ENCODE measurements at regions not wholly inside any gene's neighbourhood (a gene's known extent, or its start where the extent isn't known, plus 50 kb on each side); places are given as distances from the start of the nearest gene placed in this dataset.

DNA sequence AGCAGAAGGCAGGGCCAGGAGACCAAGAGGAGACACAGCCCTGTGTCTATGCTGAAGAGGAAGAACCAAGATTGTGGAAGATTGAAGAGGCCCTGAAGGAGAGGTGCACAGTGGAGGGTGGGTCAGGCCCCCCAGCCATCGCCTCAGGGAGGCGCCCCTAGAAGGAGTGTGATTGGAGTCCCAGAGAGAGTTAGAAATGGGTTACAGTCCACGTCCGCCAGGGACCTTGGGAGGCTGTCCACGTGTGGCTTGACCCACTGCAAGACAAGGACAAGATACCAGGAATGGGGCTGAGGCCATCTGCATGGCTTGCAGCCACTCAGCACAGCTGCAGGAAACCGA, 375.1 kb downstream of the NPHP4 start:
- no peak for TF ChIP-seq EZH2 (IDR thresholded peaks at IDR 0.05; ENCODE audit: low read length, missing control alignments)
- TF ChIP-seq, protein P1, sequence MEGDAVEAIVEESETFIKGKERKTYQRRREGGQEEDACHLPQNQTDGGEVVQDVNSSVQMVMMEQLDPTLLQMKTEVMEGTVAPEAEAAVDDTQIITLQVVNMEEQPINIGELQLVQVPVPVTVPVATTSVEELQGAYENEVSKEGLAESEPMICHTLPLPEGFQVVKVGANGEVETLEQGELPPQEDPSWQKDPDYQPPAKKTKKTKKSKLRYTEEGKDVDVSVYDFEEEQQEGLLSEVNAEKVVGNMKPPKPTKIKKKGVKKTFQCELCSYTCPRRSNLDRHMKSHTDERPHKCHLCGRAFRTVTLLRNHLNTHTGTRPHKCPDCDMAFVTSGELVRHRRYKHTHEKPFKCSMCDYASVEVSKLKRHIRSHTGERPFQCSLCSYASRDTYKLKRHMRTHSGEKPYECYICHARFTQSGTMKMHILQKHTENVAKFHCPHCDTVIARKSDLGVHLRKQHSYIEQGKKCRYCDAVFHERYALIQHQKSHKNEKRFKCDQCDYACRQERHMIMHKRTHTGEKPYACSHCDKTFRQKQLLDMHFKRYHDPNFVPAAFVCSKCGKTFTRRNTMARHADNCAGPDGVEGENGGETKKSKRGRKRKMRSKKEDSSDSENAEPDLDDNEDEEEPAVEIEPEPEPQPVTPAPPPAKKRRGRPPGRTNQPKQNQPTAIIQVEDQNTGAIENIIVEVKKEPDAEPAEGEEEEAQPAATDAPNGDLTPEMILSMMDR (conservative IDR thresholded peaks at IDR 0.05 in 1 of 2, IDR thresholded peaks at IDR 0.05 in 1 of 2; ENCODE audit: low read depth in 1 of 2, low read length in 2 of 2), result no peak
- H2AFZ ChIP-seq (ENCODE audit: low read length), result no peak overlapping the region
- no peaks in the 10 kb centered on the region for H3K27me3 ChIP-seq (ENCODE audit: control insufficient read depth, insufficient read depth, low read length)
- no peaks in the 10 kb centered on the region for H3K4me1 ChIP-seq (ENCODE audit: control insufficient read depth, extremely low read depth, insufficient read depth, low read length)
- no peak overlapping the region for H3K27ac ChIP-seq (ENCODE audit: insufficient read depth, low read length)
- H3K79me2 ChIP-seq (ENCODE audit: control insufficient read depth, insufficient read depth, low read length), result no peaks in the 10 kb centered on the region
- H4K20me1 ChIP-seq (ENCODE audit: control insufficient read depth, extremely low read depth, insufficient read depth, low read length), result no peaks in the 10 kb centered on the region
- no peak overlapping the region for H3K4me2 ChIP-seq (ENCODE audit: extremely low read depth, insufficient read depth, low read length)
- H3K4me3 ChIP-seq (replicated peaks in 1 of 4; ENCODE audit: control extremely low read depth in 1 of 4, insufficient read depth in 1 of 4, low read depth in 3 of 4, low read length in 4 of 4), result no peak overlapping the region
- H3K36me3 ChIP-seq (ENCODE audit: control insufficient read depth, insufficient read depth, low read length), result no peaks in the 10 kb centered on the region
- no peak overlapping the region for H3K9ac ChIP-seq (ENCODE audit: insufficient read depth, low read length)
- no peak for DNase-seq (ENCODE audit: low read depth in 2 of 2)
- H3K9me3 ChIP-seq (ENCODE audit: control insufficient read depth, insufficient read depth, low read depth, low read length), result no peaks in the 10 kb centered on the region

DNA sequence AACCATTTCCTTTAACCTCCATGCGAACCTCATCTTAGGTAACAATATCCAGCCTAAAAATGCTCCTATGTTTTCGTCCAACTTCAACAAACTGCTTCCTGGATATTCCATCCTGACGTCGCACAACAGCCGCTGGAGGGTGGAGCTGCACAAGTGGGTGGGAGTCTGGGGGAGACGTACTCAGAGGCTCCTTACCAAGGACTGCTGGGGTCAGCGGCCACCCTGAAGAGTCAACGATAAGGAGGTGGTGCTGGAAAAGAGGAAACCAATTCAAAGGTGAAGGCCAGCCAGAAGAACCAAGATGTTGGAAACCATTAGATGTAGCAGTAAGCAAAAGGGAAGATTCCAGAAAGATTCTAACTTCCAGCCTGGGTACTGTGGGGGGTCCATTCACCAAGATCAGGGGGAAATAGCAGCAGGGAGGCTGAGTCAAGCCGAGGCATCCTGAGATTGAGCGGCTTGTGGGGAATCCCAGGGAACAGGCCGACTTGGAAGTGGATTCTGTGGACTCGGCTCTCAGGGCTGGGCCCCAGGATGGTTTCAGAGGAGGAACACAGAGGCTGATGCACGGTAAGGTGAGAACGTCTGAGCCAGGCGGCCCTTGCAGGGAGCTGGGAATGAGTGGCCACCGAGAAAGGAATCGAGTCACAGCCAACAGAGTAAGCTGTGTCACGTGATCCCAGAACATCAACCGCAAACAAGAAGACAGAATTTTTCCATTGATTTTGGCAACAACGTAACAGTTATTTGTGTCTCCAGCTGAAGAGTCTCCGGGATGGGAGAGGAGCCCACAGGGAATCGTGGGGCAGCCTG, 375.7 kb downstream of the NPHP4 start:
- Histone ChIP-seq H3K27me3 (ENCODE audit: control insufficient read depth, insufficient read depth, low read length) (no peaks in the 10 kb centered on the region), H3K4me1 (ENCODE audit: control insufficient read depth, extremely low read depth, insufficient read depth, low read length) (no peaks in the 10 kb centered on the region), H2AFZ (ENCODE audit: low read length) (no peak overlapping the region), H3K4me3 (replicated peaks in 1 of 4; ENCODE audit: control extremely low read depth in 1 of 4, insufficient read depth in 1 of 4, low read depth in 3 of 4, low read length in 4 of 4) (no peak overlapping the region), H4K20me1 (ENCODE audit: control insufficient read depth, extremely low read depth, insufficient read depth, low read length) (no peaks in the 10 kb centered on the region), H3K36me3 (ENCODE audit: control insufficient read depth, insufficient read depth, low read length) (no peaks in the 10 kb centered on the region), H3K9me3 (ENCODE audit: control insufficient read depth, insufficient read depth, low read depth, low read length) (no peaks in the 10 kb centered on the region), H3K4me2 (ENCODE audit: extremely low read depth, insufficient read depth, low read length) (no peak overlapping the region), H3K79me2 (ENCODE audit: control insufficient read depth, insufficient read depth, low read length) (no peaks in the 10 kb centered on the region), H3K9ac (ENCODE audit: insufficient read depth, low read length) (no peak overlapping the region), H3K27ac (ENCODE audit: insufficient read depth, low read length) (no peak overlapping the region)
- DNase-seq (ENCODE audit: low read depth in 2 of 2), result no peak
- TF ChIP-seq EZH2 (IDR thresholded peaks at IDR 0.05; ENCODE audit: low read length, missing control alignments), result no peak
- TF ChIP-seq, protein P1 (conservative IDR thresholded peaks at IDR 0.05 in 1 of 2, IDR thresholded peaks at IDR 0.05 in 1 of 2; ENCODE audit: low read depth in 1 of 2, low read length in 2 of 2), result no peak

DNA sequence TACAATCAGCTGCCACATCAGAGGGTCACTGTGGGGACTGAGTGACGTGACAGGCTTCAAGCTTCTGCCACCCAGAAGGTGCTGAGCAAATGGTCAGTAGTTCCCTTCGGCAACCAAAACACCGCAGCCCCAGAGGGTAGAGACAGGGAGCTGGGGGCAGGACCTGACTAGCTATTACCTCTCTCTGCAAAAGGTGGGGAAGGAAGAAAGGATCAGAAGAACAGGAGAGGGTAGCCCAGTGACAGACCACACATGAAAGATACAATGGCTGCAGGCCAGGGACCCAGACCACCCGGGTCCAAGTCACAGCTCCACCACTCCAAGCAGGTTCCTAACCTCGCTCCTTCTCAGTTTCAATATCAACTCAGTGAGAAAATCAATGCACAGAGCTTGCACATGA, 377.1 kb downstream of the NPHP4 start:
- no peaks in the 10 kb centered on the region for H3K79me2 ChIP-seq (ENCODE audit: control insufficient read depth, insufficient read depth, low read length)
- TF ChIP-seq, protein P1 (conservative IDR thresholded peaks at IDR 0.05 in 1 of 2, IDR thresholded peaks at IDR 0.05 in 1 of 2; ENCODE audit: low read depth in 1 of 2, low read length in 2 of 2), result no peak
- TF ChIP-seq EZH2 (IDR thresholded peaks at IDR 0.05; ENCODE audit: low read length, missing control alignments), result no peak
- no peaks in the 10 kb centered on the region for H3K36me3 ChIP-seq (ENCODE audit: control insufficient read depth, insufficient read depth, low read length)
- H4K20me1 ChIP-seq (ENCODE audit: control insufficient read depth, extremely low read depth, insufficient read depth, low read length), result no peaks in the 10 kb centered on the region
- DNase-seq (ENCODE audit: low read depth in 2 of 2), result no peak
- H2AFZ ChIP-seq (ENCODE audit: low read length), result no peak overlapping the region
- no peaks in the 10 kb centered on the region for H3K9me3 ChIP-seq (ENCODE audit: control insufficient read depth, insufficient read depth, low read depth, low read length)
- H3K4me1 ChIP-seq (ENCODE audit: control insufficient read depth, extremely low read depth, insufficient read depth, low read length), result no peaks in the 10 kb centered on the region
- no peaks in the 10 kb centered on the region for H3K27me3 ChIP-seq (ENCODE audit: control insufficient read depth, insufficient read depth, low read length)
- H3K9ac ChIP-seq (ENCODE audit: insufficient read depth, low read length), result no peak overlapping the region
- H3K4me2 ChIP-seq (ENCODE audit: extremely low read depth, insufficient read depth, low read length), result no peak overlapping the region
- no peak overlapping the region for H3K27ac ChIP-seq (ENCODE audit: insufficient read depth, low read length)
- no peak overlapping the region for H3K4me3 ChIP-seq (replicated peaks in 1 of 4; ENCODE audit: control extremely low read depth in 1 of 4, insufficient read depth in 1 of 4, low read depth in 3 of 4, low read length in 4 of 4)

Measured in fibroblast of lung (primary cell).